K562 (cell line): ENCODE measurements at regions not wholly inside any gene's neighbourhood (a gene's known extent, or its start where the extent isn't known, plus 50 kb on each side); places are given as distances from the start of the nearest gene placed in this dataset.

Experiments used
- BACH1 ChIP-seq: fragments of 200-800 bp; sonication (Bioruptor generic); IDR thresholded peaks from 2 replicates; pipeline ENCODE4 v1.6.1; 2016; ENCODE audit warnings: missing genetic modification characterization, missing compliant biosample characterization
- C11orf30 ChIP-seq: fragments of 450-650 bp; IDR thresholded peaks from 2 replicates; pipeline ENCODE4 v1.6.1; 2016; ENCODE audit warnings: low read depth, mild to moderate bottlenecking
- CTBP1 ChIP-seq: fragments of 450-650 bp; IDR thresholded peaks from 2 replicates; pipeline ENCODE4 v1.6.1; 2016; ENCODE audit warnings: borderline replicate concordance
- CTCF ChIP-seq, 3 experiments: IDR thresholded peaks in 2 of 3; conservative IDR thresholded peaks in 1 of 3; 2 replicates each; pipeline ENCODE4 v1.5.1; 2011 to 2012; ENCODE audit warnings: low read length in 3 of 3, mild to moderate bottlenecking in 3 of 3, control low read depth in 2 of 3, improper control_type of control experiment in 1 of 3, inconsistent platforms in 1 of 3, low read depth in 1 of 3, mixed read lengths in 1 of 3, moderate library complexity in 1 of 3; ENCODE audit not compliant: insufficient read depth in 2 of 3
- JUND ChIP-seq, 2 experiments: IDR thresholded peaks; 2 replicates in 1 of 2; 3 replicates in 1 of 2; pipeline ENCODE4 v1.6.1; 2011; ENCODE audit warnings: borderline replicate concordance in 2 of 2, low read depth in 2 of 2, low read length in 2 of 2, improper control_type of control experiment in 1 of 2, missing biosample characterization in 1 of 2, missing genetic modification characterization in 1 of 2, missing genetic modification reagents in 1 of 2
- NFYB ChIP-seq: IDR thresholded peaks from 2 replicates; pipeline ENCODE4 v1.6.1; 2011; ENCODE audit warnings: mild to moderate bottlenecking, moderate library complexity; ENCODE audit not compliant: insufficient read length; ENCODE audit errors: extremely low read depth
- RAD21 ChIP-seq, 2 experiments: fragments of 250-450 bp in 1 of 2; fragments of 450-650 bp in 1 of 2; sonication (Bioruptor Pico) in 1 of 2; formaldehyde crosslinking in 1 of 2; IDR thresholded peaks in 1 of 2; conservative IDR thresholded peaks in 1 of 2; 2 replicates each; pipeline versions ENCODE4 v1.4.0 to v1.8.0; 2020 to 2022; ENCODE audit warnings: mild to moderate bottlenecking in 2 of 2, moderate library complexity in 1 of 2
- TRIM28 ChIP-seq: fragments of 450-650 bp; IDR thresholded peaks from 2 replicates; pipeline ENCODE4 v1.6.1; 2017
- ZNF174 ChIP-seq: fragments of 250-450 bp; sonication (Bioruptor Pico); IDR thresholded peaks from 2 replicates; pipeline ENCODE4 v1.4.0; 2020; ENCODE audit warnings: mild to moderate bottlenecking
- ZNF561 ChIP-seq: fragments of 450-650 bp; formaldehyde crosslinking; conservative IDR thresholded peaks from 2 replicates; pipeline ENCODE4 v1.4.0; 2020; ENCODE audit warnings: mild to moderate bottlenecking, moderate library complexity
- TF ChIP-seq, protein P1 (sequence below): fragments of 450-650 bp; IDR thresholded peaks from 2 replicates; pipeline ENCODE4 v1.6.1; 2016; ENCODE audit warnings: antibody characterized with exemption

DNA sequence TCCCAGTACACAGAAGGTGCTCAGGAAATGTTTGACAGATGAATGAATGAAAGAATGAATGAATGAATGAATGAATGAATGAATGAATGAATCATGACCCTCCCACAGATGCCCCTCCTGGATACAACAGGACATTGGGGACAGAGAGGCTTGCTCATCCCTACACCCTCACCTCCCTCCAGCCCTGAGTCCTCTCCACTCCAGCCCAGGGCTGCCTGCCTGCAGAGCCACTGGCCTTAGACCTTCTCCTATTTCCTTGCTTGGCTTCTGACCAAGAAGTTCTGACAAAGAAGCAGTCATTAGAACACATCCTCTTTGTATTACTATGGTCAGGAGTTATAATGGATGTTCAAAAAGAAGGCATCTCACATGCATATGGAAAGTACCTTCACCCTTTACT lies 240.7 kb upstream of the DAPK1 start:
- TF ChIP-seq, protein P1, sequence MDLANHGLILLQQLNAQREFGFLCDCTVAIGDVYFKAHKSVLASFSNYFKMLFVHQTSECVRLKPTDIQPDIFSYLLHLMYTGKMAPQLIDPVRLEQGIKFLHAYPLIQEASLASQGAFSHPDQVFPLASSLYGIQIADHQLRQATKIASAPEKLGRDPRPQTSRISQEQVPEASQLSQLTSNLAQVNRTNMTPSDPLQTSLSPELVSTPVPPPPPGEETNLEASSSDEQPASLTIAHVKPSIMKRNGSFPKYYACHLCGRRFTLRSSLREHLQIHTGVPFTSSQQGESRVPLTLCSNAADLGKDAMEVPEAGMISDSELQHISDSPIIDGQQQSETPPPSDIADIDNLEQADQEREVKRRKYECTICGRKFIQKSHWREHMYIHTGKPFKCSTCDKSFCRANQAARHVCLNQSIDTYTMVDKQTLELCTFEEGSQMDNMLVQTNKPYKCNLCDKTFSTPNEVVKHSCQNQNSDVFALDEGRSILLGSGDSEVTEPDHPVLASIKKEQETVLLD = no peak
- TF ChIP-seq C11orf30 = no peak
- TF ChIP-seq RAD21 (CRISPR knock-in tag; conservative IDR thresholded peaks at IDR 0.05 in 1 of 2, IDR thresholded peaks at IDR 0.05 in 1 of 2) = no peak
- TF ChIP-seq CTCF (IDR thresholded peaks at IDR 0.05 in 2 of 3, conservative IDR thresholded peaks at IDR 0.05 in 1 of 3; ENCODE audit: insufficient read depth in 2 of 3, low read depth in 1 of 3, low read length in 3 of 3) = no peak
- TF ChIP-seq NFYB = no peak
- no peak for TF ChIP-seq ZNF561 (CRISPR knock-in tag)
- no peak for TF ChIP-seq TRIM28
- no peak for TF ChIP-seq JUND (IDR thresholded peaks at IDR 0.05; ENCODE audit: borderline replicate concordance, low read depth, low read length)
- no peak for TF ChIP-seq JUND (tag; IDR thresholded peaks at IDR 0.05; ENCODE audit: borderline replicate concordance, low read depth, low read length)
- TF ChIP-seq ZNF174 = no peak
- TF ChIP-seq CTBP1 = no peak
- TF ChIP-seq BACH1 (tag) = no peak
